ENCODE measurements at regions not wholly inside any gene's neighbourhood (a gene's known extent, or its start where the extent isn't known, plus 50 kb on each side); places are given as distances from the start of the nearest gene placed in this dataset.
A peak's percentile ranks its signal among the peaks of the same experiment; 100 is the strongest.

GRCh38 chr10:53005612-53006345 is 233.2 kb upstream of the MBL2 start:
- ATAC-seq (replicated peaks in 6 of 8) = peak in 2 of 8 experiments; percentile 29 to 41
- in situ Hi-C loops (cut with MboI; ENCODE audit: low pct_unique_long_range_greater_than_20kb in 2 of 9, low sequenced_read_pairs in 9 of 9, unreplicated experiment in 9 of 9) = no loop called here
- Histone ChIP-seq H3K4me3 (no peak overlapping the region), H3K27ac (no peak overlapping the region), H3K4me1 (replicated peaks in 1 of 2) (no peaks in the 10 kb centered on the region)
- 9 to 89% (median 63%) methylated on average over 2 to 3 of the region's 3 CpGs for WGBS, 10 experiments

- in situ Hi-C loops (cut with MboI; ENCODE audit: low pct_unique_long_range_greater_than_20kb in 2 of 9, low sequenced_read_pairs in 9 of 9, unreplicated experiment in 9 of 9) = no loop called here
These were observed 230.5 kb upstream of the MBL2 start for GRCh38 chr10:53003094-53003493.

GRCh38 chr10:52999681-53000080 is 227.1 kb upstream of the MBL2 start:
- no peak overlapping the region for H3K4me3 ChIP-seq
- H3K27ac ChIP-seq = no peak overlapping the region
- 0 to 63% (median 45%) methylated on average over 1 to 2 of the region's 2 CpGs; no CpG with 5 or more reads in 2 of the 10 experiments for WGBS, 10 experiments
- ATAC-seq (replicated peaks in 6 of 8) = no peak
- H3K4me1 ChIP-seq (replicated peaks in 1 of 2) = no peaks in the 10 kb centered on the region
- in situ Hi-C loops (cut with MboI; ENCODE audit: low pct_unique_long_range_greater_than_20kb in 2 of 9, low sequenced_read_pairs in 9 of 9, unreplicated experiment in 9 of 9) = no loop called here

More at GRCh38 chr10:53003094-53003493, 230.5 kb upstream of the MBL2 start:
- no peaks in the 10 kb centered on the region for H3K4me1 ChIP-seq (replicated peaks in 1 of 2)
- no peak for ATAC-seq (replicated peaks in 6 of 8)
- no peak overlapping the region for H3K4me3 ChIP-seq
- H3K27ac ChIP-seq = no peak overlapping the region
- 29 to 100% (median 54%) methylated on average over 2 to 5 of the region's 5 CpGs; no CpG with 5 or more reads in 1 of the 10 experiments for WGBS, 10 experiments

- H3K27ac ChIP-seq = no peak overlapping the region
- in situ Hi-C loops (cut with MboI; ENCODE audit: low pct_unique_long_range_greater_than_20kb in 2 of 9, low sequenced_read_pairs in 9 of 9, unreplicated experiment in 9 of 9) = no loop called here
- no peak for ATAC-seq (replicated peaks in 6 of 8)
- WGBS, 10 experiments = 36 to 100% (median 86%) methylated on average over 1 to 2 of the region's 2 CpGs; no CpG with 5 or more reads in 1 of the 10 experiments
- no peaks in the 10 kb centered on the region for H3K4me1 ChIP-seq (replicated peaks in 1 of 2)
- no peak overlapping the region for H3K4me3 ChIP-seq
These were observed 226.7 kb upstream of the MBL2 start for GRCh38 chr10:52999258-52999657.

- ATAC-seq (replicated peaks in 6 of 8) = no peak
- in situ Hi-C loops (cut with MboI; ENCODE audit: low pct_unique_long_range_greater_than_20kb in 2 of 9, low sequenced_read_pairs in 9 of 9, unreplicated experiment in 9 of 9) = no loop called here
- H3K4me1 ChIP-seq (replicated peaks in 1 of 2) = no peaks in the 10 kb centered on the region
- H3K27ac ChIP-seq = no peak overlapping the region
- no peak overlapping the region for H3K4me3 ChIP-seq
These were observed 224.4 kb upstream of the MBL2 start for GRCh38 chr10:52997007-52997406.

GRCh38 chr10:52994370-52994769 is 221.8 kb upstream of the MBL2 start:
- ATAC-seq (replicated peaks in 6 of 8) = no peak
- in situ Hi-C loops (cut with MboI; ENCODE audit: low pct_unique_long_range_greater_than_20kb in 2 of 9, low sequenced_read_pairs in 9 of 9, unreplicated experiment in 9 of 9) = no loop called here
- H3K4me1 ChIP-seq (replicated peaks in 1 of 2) = peaks cover 0 to 2% of the 10 kb centered on the region in 2 donors

GRCh38 chr10:52993109-52993508 is 220.5 kb upstream of the MBL2 start:
- Histone ChIP-seq H3K27ac (no peak overlapping the region), H3K4me3 (no peak overlapping the region), H3K4me1 (replicated peaks in 1 of 2) (peaks cover 0 to 4% of the 10 kb centered on the region in 2 donors)
- no peak for ATAC-seq (replicated peaks in 6 of 8)
- in situ Hi-C loops (cut with MboI; ENCODE audit: low pct_unique_long_range_greater_than_20kb in 2 of 9, low sequenced_read_pairs in 9 of 9, unreplicated experiment in 9 of 9) = no loop called here
- WGBS, 10 experiments = 6 to 100% (median 75%) methylated on average over 1 to 3 of the region's 3 CpGs

More at GRCh38 chr10:52994370-52994769, 221.8 kb upstream of the MBL2 start:
- Histone ChIP-seq H3K27ac (no peak overlapping the region), H3K4me3 (no peak overlapping the region)

- peaks cover 0 to 4% of the 10 kb centered on the region in 2 donors for H3K4me1 ChIP-seq (replicated peaks in 1 of 2)
- H3K4me3 ChIP-seq = no peak overlapping the region
- H3K27ac ChIP-seq = no peak overlapping the region
- ATAC-seq (replicated peaks in 6 of 8) = no peak
- in situ Hi-C loops (cut with MboI; ENCODE audit: low pct_unique_long_range_greater_than_20kb in 2 of 9, low sequenced_read_pairs in 9 of 9, unreplicated experiment in 9 of 9) = no loop called here
- 25 to 100% (median 67%) methylated on average over 1 of the region's 1 CpG; no CpG with 5 or more reads in 3 of the 10 experiments for WGBS, 10 experiments
These were observed 220.0 kb upstream of the MBL2 start for GRCh38 chr10:52992567-52992966.

GRCh38 chr10:52988923-52989322 is 216.3 kb upstream of the MBL2 start:
- Histone ChIP-seq H3K4me3 (no peak overlapping the region), H3K4me1 (replicated peaks in 1 of 2) (peaks cover 0 to 4% of the 10 kb centered on the region in 2 donors), H3K27ac (no peak overlapping the region)
- ATAC-seq (replicated peaks in 6 of 8) = peak in 4 of 8 experiments; percentile 66 to 74 (median 71)
- WGBS, 10 experiments = 29 to 100% (median 67%) methylated on average over 1 to 2 of the region's 2 CpGs; no CpG with 5 or more reads in 3 of the 10 experiments
- in situ Hi-C loops (cut with MboI; ENCODE audit: low pct_unique_long_range_greater_than_20kb in 2 of 9, low sequenced_read_pairs in 9 of 9, unreplicated experiment in 9 of 9) = no loop called here

GRCh38 chr10:52986125-52986524 is 213.5 kb upstream of the MBL2 start:
- H3K4me1 ChIP-seq (replicated peaks in 1 of 2) = peaks cover 0 to 4% of the 10 kb centered on the region in 2 donors
- in situ Hi-C loops (cut with MboI; ENCODE audit: low pct_unique_long_range_greater_than_20kb in 2 of 9, low sequenced_read_pairs in 9 of 9, unreplicated experiment in 9 of 9) = no loop called here
- H3K4me3 ChIP-seq = no peak overlapping the region
- H3K27ac ChIP-seq = no peak overlapping the region
- ATAC-seq (replicated peaks in 6 of 8) = no peak
- 5 to 100% (median 75%) methylated on average over 1 to 2 of the region's 2 CpGs; no CpG with 5 or more reads in 1 of the 10 experiments for WGBS, 10 experiments

GRCh38 chr10:52984169-52984568 is 211.6 kb upstream of the MBL2 start:
- in situ Hi-C loops (cut with MboI; ENCODE audit: low pct_unique_long_range_greater_than_20kb in 2 of 9, low sequenced_read_pairs in 9 of 9, unreplicated experiment in 9 of 9) = no loop called here
- Histone ChIP-seq H3K4me3 (no peak overlapping the region), H3K27ac (no peak overlapping the region), H3K4me1 (replicated peaks in 1 of 2) (peaks cover 0 to 4% of the 10 kb centered on the region in 2 donors)
- peak in 3 of 8 experiments; percentile 49 to 86 (median 82) for ATAC-seq (replicated peaks in 6 of 8)

GRCh38 chr10:52979295-52979990 is 206.9 kb upstream of the MBL2 start:
- in situ Hi-C loops (cut with MboI; ENCODE audit: low pct_unique_long_range_greater_than_20kb in 2 of 9, low sequenced_read_pairs in 9 of 9, unreplicated experiment in 9 of 9) = no loop called here
- ATAC-seq (replicated peaks in 6 of 8) = peak in 3 of 8 experiments; percentile 44 to 96 (median 87)
- Histone ChIP-seq H3K4me3 (no peak overlapping the region), H3K27ac (no peak overlapping the region), H3K4me1 (replicated peaks in 1 of 2) (peaks cover 0 to 4% of the 10 kb centered on the region in 2 donors)
- WGBS, 10 experiments = 0 to 76% (median 46%) methylated on average over 1 to 3 of the region's 3 CpGs; no CpG with 5 or more reads in 1 of the 10 experiments

- no peak overlapping the region for H3K4me3 ChIP-seq
- WGBS, 10 experiments = 20 to 95% (median 75%) methylated on average over 1 to 2 of the region's 2 CpGs; no CpG with 5 or more reads in 7 of the 10 experiments
- no peak for ATAC-seq (replicated peaks in 6 of 8)
- in situ Hi-C loops (cut with MboI; ENCODE audit: low pct_unique_long_range_greater_than_20kb in 2 of 9, low sequenced_read_pairs in 9 of 9, unreplicated experiment in 9 of 9) = no loop called here
- no peak overlapping the region for H3K27ac ChIP-seq
- H3K4me1 ChIP-seq (replicated peaks in 1 of 2) = peaks cover 0 to 4% of the 10 kb centered on the region in 2 donors
These were observed 205.0 kb upstream of the MBL2 start for GRCh38 chr10:52977581-52977980.
